ENCODE measurements at regions not wholly inside any gene's neighbourhood (a gene's known extent, or its start where the extent isn't known, plus 50 kb on each side); places are given as distances from the start of the nearest gene placed in this dataset.
A peak's percentile ranks its signal among the peaks of the same experiment; 100 is the strongest.

GRCh38 chr1:41994195-41994894 lies 75.6 kb upstream of the HIVEP3 start:
- Histone ChIP-seq H3K36me3 (no peaks in the 10 kb centered on the region), H3K4me3 (replicated peaks in 1 of 3) (no peak overlapping the region), H3K27me3 (no peaks in the 10 kb centered on the region), H3K27ac (no peak overlapping the region), H3K9me3 (no peaks in the 10 kb centered on the region), H3K4me1 (no peaks in the 10 kb centered on the region)
- intact Hi-C loops (cut with DNase I), result no loop called here
- WGBS, 2 donors, result 96 to 98% methylated on average over 5 of the region's 5 CpGs
- no peak for TF ChIP-seq CTCF (IDR thresholded peaks at IDR 0.05)
- no peak for TF ChIP-seq POLR2A (IDR thresholded peaks at IDR 0.05)
- DNase-seq, result no peak

GRCh38 chr1:41983451-41983850 lies 64.7 kb upstream of the HIVEP3 start:
- no peak for TF ChIP-seq CTCF (IDR thresholded peaks at IDR 0.05)
- TF ChIP-seq POLR2A (IDR thresholded peaks at IDR 0.05), result no peak
- H3K9me3 ChIP-seq, result no peaks in the 10 kb centered on the region

GRCh38 chr1:41981796-41982195 lies 63.1 kb upstream of the HIVEP3 start:
- no peak overlapping the region for H3K4me3 ChIP-seq (replicated peaks in 1 of 3)
- H3K36me3 ChIP-seq, result no peaks in the 10 kb centered on the region
- 92% methylated on average over 3 of the region's 3 CpGs for WGBS, 2 donors
- H3K27me3 ChIP-seq, result no peaks in the 10 kb centered on the region
- no peaks in the 10 kb centered on the region for H3K9me3 ChIP-seq
- no peak for DNase-seq
- H3K4me1 ChIP-seq, result no peaks in the 10 kb centered on the region
- intact Hi-C loops (cut with DNase I), result no loop called here
- no peak overlapping the region for H3K27ac ChIP-seq
- TF ChIP-seq POLR2A (IDR thresholded peaks at IDR 0.05), result no peak
- TF ChIP-seq CTCF (IDR thresholded peaks at IDR 0.05), result no peak

More at GRCh38 chr1:41983451-41983850, 64.7 kb upstream of the HIVEP3 start:
- WGBS, 2 donors, result 90 to 95% methylated on average over 3 of the region's 3 CpGs
- Histone ChIP-seq H3K4me1 (no peaks in the 10 kb centered on the region), H3K36me3 (no peaks in the 10 kb centered on the region), H3K27me3 (no peaks in the 10 kb centered on the region), H3K27ac (no peak overlapping the region), H3K4me3 (replicated peaks in 1 of 3) (no peak overlapping the region)
- DNase-seq, result no peak
- intact Hi-C loops (cut with DNase I), result no loop called here

GRCh38 chr1:41980827-41981653 lies 62.3 kb upstream of the HIVEP3 start:
- Histone ChIP-seq H3K27me3 (no peaks in the 10 kb centered on the region), H3K36me3 (no peaks in the 10 kb centered on the region), H3K9me3 (no peaks in the 10 kb centered on the region), H3K4me3 (replicated peaks in 1 of 3) (no peak overlapping the region), H3K27ac (no peak overlapping the region), H3K4me1 (no peaks in the 10 kb centered on the region)
- no peak for TF ChIP-seq POLR2A (IDR thresholded peaks at IDR 0.05)
- TF ChIP-seq CTCF (IDR thresholded peaks at IDR 0.05), result no peak
- intact Hi-C loops (cut with DNase I), result no loop called here
- WGBS, 2 donors, result 74 to 76% methylated on average over 12 of the region's 12 CpGs
- DNase-seq, result peak in 1 of 2 donors; percentile 11

GRCh38 chr1:41978986-41979385 lies 60.3 kb upstream of the HIVEP3 start:
- intact Hi-C loops (cut with DNase I), result no loop called here
- Histone ChIP-seq H3K4me3 (replicated peaks in 1 of 3) (no peak overlapping the region), H3K36me3 (no peaks in the 10 kb centered on the region), H3K27me3 (no peaks in the 10 kb centered on the region), H3K9me3 (no peaks in the 10 kb centered on the region), H3K27ac (no peak overlapping the region), H3K4me1 (no peaks in the 10 kb centered on the region)
- TF ChIP-seq POLR2A (IDR thresholded peaks at IDR 0.05) (no peak), CTCF (IDR thresholded peaks at IDR 0.05) (no peak)
- WGBS, 2 donors, result 94 to 96% methylated on average over 4 of the region's 4 CpGs
- DNase-seq, result no peak
